GM10266 (cell line): ENCODE measurements at regions not wholly inside any gene's neighbourhood (a gene's known extent, or its start where the extent isn't known, plus 50 kb on each side); places are given as distances from the start of the nearest gene placed in this dataset.

Experiments
- DNase-seq: peaks from one replicate; pipeline ENCODE4 v3.0.0; 2012; ENCODE audit errors: extremely low spot score
- TF ChIP-seq, protein P1 (sequence below): IDR thresholded peaks from 2 replicates; pipeline ENCODE4 v1.5.1; 2012; ENCODE audit warnings: mild to moderate bottlenecking, low read depth; ENCODE audit not compliant: control insufficient read depth, insufficient read depth; ENCODE audit errors: missing control alignments

DNA sequence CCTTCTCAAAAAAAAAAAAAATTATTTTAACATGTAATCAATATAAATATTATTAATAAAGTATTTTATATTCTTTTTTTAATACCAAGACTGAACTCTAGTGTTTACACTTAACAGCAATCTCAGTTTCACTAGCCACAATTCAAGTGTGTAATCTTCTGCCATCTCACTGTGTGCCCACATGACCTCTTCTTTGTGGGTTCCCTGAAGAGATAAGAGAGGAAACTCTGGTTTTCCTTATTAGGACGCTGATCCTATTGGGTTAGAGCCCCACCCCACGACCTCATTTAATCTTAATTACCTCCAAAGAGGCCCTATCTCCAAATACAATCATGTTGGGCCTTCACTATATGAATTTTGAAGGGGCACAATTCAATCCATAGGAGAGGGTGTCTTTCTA lies 177.6 kb downstream of the STK31 start:
- TF ChIP-seq, protein P1, sequence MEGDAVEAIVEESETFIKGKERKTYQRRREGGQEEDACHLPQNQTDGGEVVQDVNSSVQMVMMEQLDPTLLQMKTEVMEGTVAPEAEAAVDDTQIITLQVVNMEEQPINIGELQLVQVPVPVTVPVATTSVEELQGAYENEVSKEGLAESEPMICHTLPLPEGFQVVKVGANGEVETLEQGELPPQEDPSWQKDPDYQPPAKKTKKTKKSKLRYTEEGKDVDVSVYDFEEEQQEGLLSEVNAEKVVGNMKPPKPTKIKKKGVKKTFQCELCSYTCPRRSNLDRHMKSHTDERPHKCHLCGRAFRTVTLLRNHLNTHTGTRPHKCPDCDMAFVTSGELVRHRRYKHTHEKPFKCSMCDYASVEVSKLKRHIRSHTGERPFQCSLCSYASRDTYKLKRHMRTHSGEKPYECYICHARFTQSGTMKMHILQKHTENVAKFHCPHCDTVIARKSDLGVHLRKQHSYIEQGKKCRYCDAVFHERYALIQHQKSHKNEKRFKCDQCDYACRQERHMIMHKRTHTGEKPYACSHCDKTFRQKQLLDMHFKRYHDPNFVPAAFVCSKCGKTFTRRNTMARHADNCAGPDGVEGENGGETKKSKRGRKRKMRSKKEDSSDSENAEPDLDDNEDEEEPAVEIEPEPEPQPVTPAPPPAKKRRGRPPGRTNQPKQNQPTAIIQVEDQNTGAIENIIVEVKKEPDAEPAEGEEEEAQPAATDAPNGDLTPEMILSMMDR = no peak
- no peak for DNase-seq

DNA sequence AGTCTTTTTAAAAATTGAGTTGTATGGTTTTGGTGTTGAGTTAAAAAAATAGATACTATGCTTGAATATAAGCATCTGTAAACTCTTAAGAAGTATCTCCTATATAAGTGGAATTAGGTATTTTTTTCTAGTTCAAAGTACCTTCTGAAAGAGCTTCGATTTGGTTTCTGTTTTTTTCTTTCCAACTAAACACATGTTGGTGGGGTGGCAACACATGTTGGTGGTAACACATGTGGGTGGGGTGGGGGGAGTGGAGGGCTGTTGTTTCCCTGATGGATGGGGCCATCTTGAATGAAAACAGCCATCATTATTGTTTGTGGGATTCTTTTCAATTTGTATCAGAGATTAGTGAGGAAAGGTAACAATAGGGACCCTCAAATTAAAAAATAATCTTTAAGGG lies 178.9 kb downstream of the STK31 start:
- DNase-seq = no peak
- TF ChIP-seq, protein P1 = no peak

DNA sequence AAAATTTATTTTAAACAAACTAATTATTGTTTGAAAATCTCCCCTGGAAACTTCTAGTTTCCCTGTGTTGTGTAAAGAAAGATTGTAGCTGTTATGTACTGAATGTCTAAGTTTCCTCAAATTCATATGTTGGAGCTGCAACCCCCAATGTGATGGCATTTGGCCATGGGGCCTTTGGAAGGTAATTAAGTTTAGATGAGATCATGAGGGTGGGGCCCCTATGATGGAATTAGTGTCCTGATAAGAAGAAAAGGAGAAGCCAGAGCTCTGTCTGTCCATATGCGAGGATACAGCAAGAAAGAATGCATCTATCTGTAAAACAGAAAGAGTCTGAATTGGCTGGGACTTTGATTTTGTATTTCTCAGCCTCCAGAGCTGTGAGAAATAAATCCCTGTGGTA lies 179.5 kb downstream of the STK31 start:
- TF ChIP-seq, protein P1 = no peak
- DNase-seq = no peak

DNA sequence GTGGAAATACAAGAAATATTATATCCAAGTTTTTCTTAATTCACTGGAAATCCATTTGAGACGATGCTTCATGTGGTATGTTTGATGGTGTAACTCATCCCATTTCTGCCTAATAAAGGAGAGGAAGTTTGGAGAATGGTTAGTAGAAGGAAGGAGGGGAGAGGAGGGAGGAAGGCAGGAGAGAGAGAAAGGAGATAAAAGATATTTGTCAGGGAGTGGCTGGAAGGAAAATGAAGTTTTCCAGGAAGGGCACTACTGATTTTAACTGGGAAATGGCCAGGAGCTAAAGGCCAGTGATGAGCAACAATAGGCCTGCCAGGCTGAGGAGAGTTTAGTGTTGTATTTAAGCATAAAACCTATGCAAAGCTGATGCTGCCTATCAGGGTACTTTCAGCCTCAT lies 182.0 kb downstream of the STK31 start:
- TF ChIP-seq, protein P1 = no peak

DNA sequence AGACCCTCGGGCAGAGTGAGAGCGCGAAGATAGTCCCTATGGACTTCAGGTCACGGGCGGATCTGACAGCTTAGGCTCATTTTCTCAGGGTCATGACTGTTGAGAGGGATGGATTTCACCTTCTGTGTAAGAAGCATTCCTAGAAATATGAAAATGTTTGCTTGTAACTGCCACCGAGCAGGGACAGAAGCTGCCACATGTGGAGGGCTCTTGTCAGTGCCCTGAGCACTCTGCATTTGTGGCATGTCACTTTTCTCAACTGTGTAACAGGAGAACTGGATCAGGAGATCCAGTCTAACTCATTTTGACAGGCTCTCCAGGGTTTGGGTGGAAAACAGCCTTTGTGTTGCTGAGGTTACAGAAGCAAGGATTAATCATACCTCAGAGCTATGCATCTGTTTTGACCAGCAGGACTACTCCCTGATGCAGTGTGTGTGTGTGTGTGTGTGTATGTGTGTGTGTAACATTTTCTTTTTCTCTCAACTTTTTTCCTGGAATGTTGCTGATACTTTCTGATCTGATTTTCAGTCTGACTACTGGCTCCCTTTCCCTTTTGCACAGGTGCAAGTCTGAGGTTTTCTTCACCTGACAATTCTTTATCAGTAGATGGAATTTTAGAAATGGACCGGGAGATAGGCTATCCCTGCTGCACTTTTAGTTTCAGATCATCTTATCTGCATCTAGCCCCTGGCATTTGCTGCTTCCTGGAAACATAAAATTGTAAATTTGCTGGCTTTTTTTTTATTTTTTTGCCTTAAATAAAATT lies 183.3 kb downstream of the STK31 start:
- TF ChIP-seq, protein P1 = no peak
- no peak for DNase-seq

More for the DNA sequence above, 182.0 kb downstream of the STK31 start:
- DNase-seq = no peak

DNA sequence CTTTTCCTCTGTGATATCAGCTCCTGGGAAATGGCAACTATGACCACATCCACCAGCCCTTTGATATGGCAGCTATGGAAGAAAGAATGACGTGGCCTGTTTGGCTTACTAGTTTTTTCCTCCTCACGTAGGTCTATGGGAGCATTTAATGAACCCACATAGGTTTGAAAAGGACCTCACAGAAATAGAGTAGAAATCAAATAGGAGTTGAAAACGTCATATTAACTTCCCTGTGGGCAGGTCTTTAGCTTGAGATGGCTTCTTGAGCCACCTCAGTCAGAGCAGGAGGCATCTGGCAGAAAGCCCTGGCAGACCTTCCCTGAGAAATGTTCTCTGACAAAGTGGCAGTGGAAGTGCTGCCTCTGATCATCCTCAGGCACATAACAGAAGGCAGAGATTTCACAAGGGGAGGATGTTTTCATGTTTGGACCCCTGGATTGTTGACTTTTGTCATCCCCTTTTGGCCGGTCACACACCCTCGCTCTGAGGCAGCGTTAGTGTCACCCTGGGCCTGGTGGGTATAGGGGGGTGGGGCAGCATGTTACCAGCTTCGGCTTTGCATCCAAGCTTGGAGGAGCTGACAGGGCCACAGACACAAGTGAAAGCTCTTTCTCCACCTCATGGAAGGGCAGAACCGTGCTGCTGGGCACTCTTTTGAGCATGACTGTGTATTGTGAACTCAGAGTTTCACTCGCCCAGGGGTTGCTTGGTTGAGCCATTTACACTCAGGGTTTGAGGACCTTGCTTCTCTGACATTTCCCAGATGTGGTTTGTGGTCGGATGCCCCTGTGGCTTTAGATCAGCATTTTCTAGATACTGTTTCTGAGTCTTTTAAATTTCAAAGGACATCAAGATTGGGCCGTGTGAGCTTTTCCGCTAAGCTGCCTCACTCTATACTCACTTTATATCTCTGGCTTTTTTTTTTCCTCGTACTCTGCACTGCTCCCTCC lies 184.2 kb downstream of the STK31 start:
- TF ChIP-seq, protein P1 = no peak

More for the DNA sequence above, 184.2 kb downstream of the STK31 start:
- DNase-seq = no peak
